ENCODE measurements at regions not wholly inside any gene's neighbourhood (a gene's known extent, or its start where the extent isn't known, plus 50 kb on each side); places are given as distances from the start of the nearest gene placed in this dataset.

- TF ChIP-seq CTCF (IDR thresholded peaks at IDR 0.05) (no peak), POLR2A (IDR thresholded peaks at IDR 0.05) (no peak)
These were observed 754.0 kb upstream of the ADGRL4 start for GRCh38 chr1:79760531-79760930.

All from breast epithelium (tissue), 3 donors.